Duodenal mucosa (tissue), 2 donors: ENCODE measurements at regions not wholly inside any gene's neighbourhood (a gene's known extent, or its start where the extent isn't known, plus 50 kb on each side); places are given as distances from the start of the nearest gene placed in this dataset.

ENCODE experiments used
- H3K27ac ChIP-seq: one replicate; pipeline ENCODE4 v1.7.0; 2013; ENCODE audit warnings: low read depth, low read length
- H3K27me3 ChIP-seq, 2 donors: one replicate each; pipeline ENCODE4 v1.7.0; 2013; ENCODE audit warnings: low read length in 2 of 2, control low read depth in 1 of 2; ENCODE audit not compliant: insufficient read depth in 2 of 2, control insufficient read depth in 1 of 2
- H3K36me3 ChIP-seq, 2 donors: one replicate each; pipeline ENCODE4 v1.7.0; 2013; ENCODE audit warnings: low read length in 2 of 2, control low read depth in 1 of 2; ENCODE audit not compliant: insufficient read depth in 2 of 2, control insufficient read depth in 1 of 2
- H3K4me1 ChIP-seq, 2 donors: one replicate each; pipeline ENCODE4 v1.7.0; 2013; ENCODE audit warnings: low read length in 2 of 2, control low read depth in 1 of 2; ENCODE audit not compliant: insufficient read depth in 2 of 2, control insufficient read depth in 1 of 2
- H3K4me3 ChIP-seq, 2 donors: one replicate each; pipeline ENCODE4 v1.7.0; 2013; ENCODE audit warnings: low read length in 2 of 2, low read depth in 1 of 2
- H3K9ac ChIP-seq, 2 donors: one replicate each; pipeline ENCODE4 v1.7.0; 2013; ENCODE audit warnings: low read length in 2 of 2, low read depth in 1 of 2
- H3K9me3 ChIP-seq, 2 donors: one replicate each; pipeline ENCODE4 v1.7.0; 2013; ENCODE audit warnings: low read length in 2 of 2, control low read depth in 1 of 2; ENCODE audit not compliant: control insufficient read depth in 1 of 2

- Histone ChIP-seq H3K9ac (no peak overlapping the region), H3K27ac (no peak overlapping the region), H3K4me1 (no peaks in the 10 kb centered on the region), H3K27me3 (no peaks in the 10 kb centered on the region), H3K36me3 (no peaks in the 10 kb centered on the region), H3K9me3 (no peaks in the 10 kb centered on the region), H3K4me3 (no peak overlapping the region)
Measured at GRCh38 chr3:147809206-147809605, 400.0 kb downstream of the ZIC1 start.

- Histone ChIP-seq H3K9ac (no peak overlapping the region), H3K36me3 (no peaks in the 10 kb centered on the region), H3K9me3 (no peaks in the 10 kb centered on the region), H3K4me3 (no peak overlapping the region), H3K27me3 (no peaks in the 10 kb centered on the region), H3K4me1 (no peaks in the 10 kb centered on the region), H3K27ac (no peak overlapping the region)
Measured at GRCh38 chr3:147812186-147812911, 403.2 kb downstream of the ZIC1 start.

- no peaks in the 10 kb centered on the region for H3K9me3 ChIP-seq
- H3K27me3 ChIP-seq = no peaks in the 10 kb centered on the region
- H3K27ac ChIP-seq = no peak overlapping the region
- H3K36me3 ChIP-seq = no peaks in the 10 kb centered on the region
- H3K9ac ChIP-seq = no peak overlapping the region
- no peak overlapping the region for H3K4me3 ChIP-seq
- no peaks in the 10 kb centered on the region for H3K4me1 ChIP-seq
Measured at GRCh38 chr3:147813256-147813655, 404.1 kb downstream of the ZIC1 start.

- H3K36me3 ChIP-seq = no peaks in the 10 kb centered on the region
- H3K4me1 ChIP-seq = no peaks in the 10 kb centered on the region
- no peaks in the 10 kb centered on the region for H3K27me3 ChIP-seq
- no peak overlapping the region for H3K9ac ChIP-seq
- H3K9me3 ChIP-seq = no peaks in the 10 kb centered on the region
- H3K27ac ChIP-seq = no peak overlapping the region
- no peak overlapping the region for H3K4me3 ChIP-seq
Measured at GRCh38 chr3:147816752-147817151, 407.6 kb downstream of the ZIC1 start.

GRCh38 chr3:147832611-147833010, 423.4 kb downstream of the ZIC1 start:
- H3K9me3 ChIP-seq = no peaks in the 10 kb centered on the region
- no peaks in the 10 kb centered on the region for H3K36me3 ChIP-seq
- no peak overlapping the region for H3K9ac ChIP-seq
- H3K27ac ChIP-seq = no peak overlapping the region
- H3K4me3 ChIP-seq = no peak overlapping the region
- H3K27me3 ChIP-seq = no peaks in the 10 kb centered on the region
- no peaks in the 10 kb centered on the region for H3K4me1 ChIP-seq

- H3K27ac ChIP-seq = no peak overlapping the region
- H3K9me3 ChIP-seq = no peaks in the 10 kb centered on the region
- H3K9ac ChIP-seq = no peak overlapping the region
- no peaks in the 10 kb centered on the region for H3K27me3 ChIP-seq
- H3K36me3 ChIP-seq = no peaks in the 10 kb centered on the region
- H3K4me3 ChIP-seq = no peak overlapping the region
- no peaks in the 10 kb centered on the region for H3K4me1 ChIP-seq
Measured at GRCh38 chr3:147836330-147836729, 427.2 kb downstream of the ZIC1 start.

- Histone ChIP-seq H3K9ac (no peak overlapping the region), H3K36me3 (no peaks in the 10 kb centered on the region), H3K4me1 (no peaks in the 10 kb centered on the region), H3K27ac (no peak overlapping the region), H3K4me3 (no peak overlapping the region), H3K9me3 (no peaks in the 10 kb centered on the region), H3K27me3 (no peaks in the 10 kb centered on the region)
Measured at GRCh38 chr3:147838652-147839051, 429.5 kb downstream of the ZIC1 start.

GRCh38 chr3:147843331-147843730, 434.2 kb downstream of the ZIC1 start:
- no peak overlapping the region for H3K9ac ChIP-seq
- H3K9me3 ChIP-seq = no peaks in the 10 kb centered on the region
- no peak overlapping the region for H3K4me3 ChIP-seq
- H3K4me1 ChIP-seq = no peaks in the 10 kb centered on the region
- no peaks in the 10 kb centered on the region for H3K27me3 ChIP-seq
- H3K27ac ChIP-seq = no peak overlapping the region
- no peaks in the 10 kb centered on the region for H3K36me3 ChIP-seq

- no peak overlapping the region for H3K4me3 ChIP-seq
- no peak overlapping the region for H3K9ac ChIP-seq
- H3K9me3 ChIP-seq = no peaks in the 10 kb centered on the region
- H3K27me3 ChIP-seq = no peaks in the 10 kb centered on the region
- H3K27ac ChIP-seq = no peak overlapping the region
- H3K36me3 ChIP-seq = no peaks in the 10 kb centered on the region
- no peaks in the 10 kb centered on the region for H3K4me1 ChIP-seq
Measured at GRCh38 chr3:147846293-147846692, 437.1 kb downstream of the ZIC1 start.

- no peaks in the 10 kb centered on the region for H3K27me3 ChIP-seq
- H3K4me1 ChIP-seq = no peaks in the 10 kb centered on the region
- no peaks in the 10 kb centered on the region for H3K36me3 ChIP-seq
- no peaks in the 10 kb centered on the region for H3K9me3 ChIP-seq
- H3K9ac ChIP-seq = no peak overlapping the region
- no peak overlapping the region for H3K4me3 ChIP-seq
- no peak overlapping the region for H3K27ac ChIP-seq
Measured at GRCh38 chr3:147846854-147847478, 437.8 kb downstream of the ZIC1 start.
